Choroid plexus epithelial cell (primary cell): ENCODE measurements at regions not wholly inside any gene's neighbourhood (a gene's known extent, or its start where the extent isn't known, plus 50 kb on each side); places are given as distances from the start of the nearest gene placed in this dataset.

ENCODE experiments used
- DNase-seq: peaks from one replicate; pipeline ENCODE4 v3.0.0-alpha.2; 2010; ENCODE audit warnings: low read depth
- H3K4me3 ChIP-seq: 2 replicates; pipeline ENCODE4 v1.5.1; 2011; ENCODE audit warnings: low read depth, mild to moderate bottlenecking, control low read depth, low read length, moderate library complexity
- TF ChIP-seq, protein P1 (sequence below): conservative IDR thresholded peaks from 2 replicates; pipeline ENCODE4 v1.5.1; 2011; ENCODE audit warnings: low read depth, mild to moderate bottlenecking, control low read depth, inconsistent platforms, low read length, moderate library complexity

DNA sequence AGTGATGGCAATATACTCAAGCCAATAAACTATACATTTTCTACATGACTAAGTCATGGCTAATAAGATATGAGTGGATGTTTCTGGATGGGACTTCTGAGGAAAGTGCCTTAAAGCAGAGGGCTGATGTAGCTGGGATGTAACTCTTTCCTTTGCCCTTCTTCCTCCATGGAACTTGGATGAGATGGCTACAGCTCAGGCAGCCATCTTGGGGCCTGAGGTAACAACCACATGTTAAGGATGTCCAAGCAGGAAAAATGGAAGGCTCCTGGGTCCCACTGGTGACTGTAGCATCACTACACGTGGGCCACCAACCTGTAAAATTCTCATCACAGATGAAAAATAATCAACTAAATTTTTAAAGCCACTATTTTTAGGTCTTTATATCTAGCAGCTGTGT lies 54.4 kb upstream of the GRIP1 start:
- no peak for DNase-seq
- H3K4me3 ChIP-seq: no peak overlapping the region
- TF ChIP-seq, protein P1, sequence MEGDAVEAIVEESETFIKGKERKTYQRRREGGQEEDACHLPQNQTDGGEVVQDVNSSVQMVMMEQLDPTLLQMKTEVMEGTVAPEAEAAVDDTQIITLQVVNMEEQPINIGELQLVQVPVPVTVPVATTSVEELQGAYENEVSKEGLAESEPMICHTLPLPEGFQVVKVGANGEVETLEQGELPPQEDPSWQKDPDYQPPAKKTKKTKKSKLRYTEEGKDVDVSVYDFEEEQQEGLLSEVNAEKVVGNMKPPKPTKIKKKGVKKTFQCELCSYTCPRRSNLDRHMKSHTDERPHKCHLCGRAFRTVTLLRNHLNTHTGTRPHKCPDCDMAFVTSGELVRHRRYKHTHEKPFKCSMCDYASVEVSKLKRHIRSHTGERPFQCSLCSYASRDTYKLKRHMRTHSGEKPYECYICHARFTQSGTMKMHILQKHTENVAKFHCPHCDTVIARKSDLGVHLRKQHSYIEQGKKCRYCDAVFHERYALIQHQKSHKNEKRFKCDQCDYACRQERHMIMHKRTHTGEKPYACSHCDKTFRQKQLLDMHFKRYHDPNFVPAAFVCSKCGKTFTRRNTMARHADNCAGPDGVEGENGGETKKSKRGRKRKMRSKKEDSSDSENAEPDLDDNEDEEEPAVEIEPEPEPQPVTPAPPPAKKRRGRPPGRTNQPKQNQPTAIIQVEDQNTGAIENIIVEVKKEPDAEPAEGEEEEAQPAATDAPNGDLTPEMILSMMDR: no peak

DNA sequence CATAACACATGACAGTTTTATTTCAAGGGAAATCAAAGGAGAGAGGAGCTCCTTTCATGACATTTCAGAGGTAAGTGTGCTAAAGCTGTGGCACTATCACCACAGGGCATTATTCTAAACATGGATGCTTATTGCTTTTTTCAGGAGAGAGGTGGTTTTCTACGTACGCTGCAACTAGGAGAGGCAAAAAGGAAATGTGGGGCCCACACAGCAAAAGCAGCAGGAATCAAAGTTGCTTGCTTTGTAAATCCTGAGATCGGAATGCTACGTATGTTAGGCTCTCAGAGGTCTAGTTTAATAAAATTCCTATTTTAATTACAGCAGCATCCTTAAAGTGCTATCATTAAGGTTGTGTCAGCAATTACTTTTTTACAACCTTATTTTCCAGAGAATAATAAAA lies 55.0 kb upstream of the GRIP1 start:
- TF ChIP-seq, protein P1: no peak
- no peak for DNase-seq
- H3K4me3 ChIP-seq: no peak overlapping the region

DNA sequence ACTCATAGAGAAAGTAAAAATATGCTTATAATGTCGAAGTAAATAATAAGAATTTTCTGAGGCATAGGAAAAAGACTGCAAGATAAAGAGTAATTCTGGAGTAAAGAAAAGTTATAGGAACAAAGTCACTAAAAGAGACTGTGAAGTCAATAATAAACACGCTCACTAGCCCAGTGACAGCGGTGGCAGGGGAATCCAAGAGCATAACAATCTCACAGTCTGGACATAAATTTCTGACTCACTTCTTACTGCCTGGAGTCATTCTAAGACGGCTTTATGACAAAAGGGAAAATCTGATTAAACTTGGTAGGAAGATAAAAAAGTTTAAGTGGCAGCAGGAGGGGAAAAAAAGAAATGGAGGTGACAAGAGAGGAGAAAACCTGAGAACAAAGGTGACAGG lies 56.4 kb upstream of the GRIP1 start:
- TF ChIP-seq, protein P1: no peak
- H3K4me3 ChIP-seq: no peak overlapping the region
- no peak for DNase-seq

DNA sequence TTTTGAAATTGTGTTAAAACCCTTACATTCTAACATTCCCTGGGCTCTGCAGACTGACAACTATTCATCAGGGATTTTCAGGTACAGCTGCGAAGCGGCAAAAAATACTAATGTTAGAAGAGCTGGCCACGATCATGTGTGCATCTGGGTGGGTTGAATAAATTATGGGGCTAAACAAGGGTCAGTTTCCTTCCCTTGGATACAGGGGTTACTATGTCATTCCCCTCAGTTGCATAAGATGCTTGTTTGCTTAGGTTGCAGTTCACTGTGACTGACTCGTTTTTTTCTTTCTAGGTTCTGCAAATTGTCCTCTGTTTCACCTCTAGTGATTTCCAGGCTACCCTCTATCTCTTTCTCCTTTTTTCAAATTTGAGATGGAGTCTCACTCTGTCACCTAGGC lies 58.1 kb upstream of the GRIP1 start:
- TF ChIP-seq, protein P1: no peak
- no peak overlapping the region for H3K4me3 ChIP-seq
- DNase-seq: no peak

DNA sequence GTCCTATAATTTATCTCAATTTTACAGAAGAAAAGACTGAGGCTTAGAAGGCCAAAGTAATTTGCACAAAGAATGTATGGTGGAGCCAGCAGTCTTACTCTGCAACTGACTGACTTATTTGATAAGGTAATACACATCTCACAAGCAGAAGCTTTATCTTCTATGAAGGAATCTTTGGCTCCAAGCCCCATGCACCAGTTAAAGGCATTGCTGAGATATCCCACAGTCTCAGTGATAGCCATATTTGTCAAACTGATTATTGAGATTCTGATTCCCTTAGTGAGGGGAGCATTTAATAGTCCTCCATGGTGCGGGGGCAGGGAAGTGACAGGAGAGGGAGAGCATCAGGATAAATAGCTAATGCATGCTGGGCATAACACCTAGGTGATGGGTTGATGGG lies 60.4 kb upstream of the GRIP1 start:
- no peak overlapping the region for H3K4me3 ChIP-seq
- TF ChIP-seq, protein P1: no peak
- DNase-seq: no peak

DNA sequence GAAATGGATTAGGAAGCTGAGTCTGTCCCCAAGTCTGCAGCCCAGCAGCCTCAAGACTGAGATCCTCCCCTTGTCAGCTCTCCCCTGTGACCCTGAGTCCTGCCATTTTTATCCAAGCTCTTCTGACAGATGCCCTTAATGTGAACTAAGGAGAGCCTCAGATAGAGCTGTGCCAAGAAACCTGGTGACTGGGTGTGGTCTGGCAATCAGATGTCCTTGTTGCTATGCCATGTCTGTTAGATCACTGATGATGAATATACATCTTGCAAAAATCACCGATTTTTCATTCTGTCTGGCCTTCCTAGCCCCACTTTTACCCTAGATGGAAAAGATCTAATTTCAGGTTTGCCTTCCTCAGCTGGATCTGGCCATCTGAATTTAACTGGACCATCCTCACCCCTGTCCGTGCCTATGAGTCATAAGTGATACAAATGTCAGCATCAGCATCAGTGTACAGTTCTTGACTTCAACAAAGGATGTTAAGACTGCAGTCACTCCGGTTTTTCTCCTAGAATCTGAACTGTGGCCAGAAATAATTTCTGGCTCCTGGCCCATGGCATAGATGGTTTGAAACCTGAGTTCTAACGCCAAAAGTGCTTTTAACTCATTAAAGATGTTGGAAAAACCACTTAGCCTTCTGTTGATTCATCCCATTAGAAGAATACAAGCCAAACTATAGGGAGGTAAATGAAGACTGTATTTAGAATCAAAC lies 61.2 kb upstream of the GRIP1 start:
- DNase-seq: no peak
- TF ChIP-seq, protein P1: no peak
- H3K4me3 ChIP-seq: no peak overlapping the region

DNA sequence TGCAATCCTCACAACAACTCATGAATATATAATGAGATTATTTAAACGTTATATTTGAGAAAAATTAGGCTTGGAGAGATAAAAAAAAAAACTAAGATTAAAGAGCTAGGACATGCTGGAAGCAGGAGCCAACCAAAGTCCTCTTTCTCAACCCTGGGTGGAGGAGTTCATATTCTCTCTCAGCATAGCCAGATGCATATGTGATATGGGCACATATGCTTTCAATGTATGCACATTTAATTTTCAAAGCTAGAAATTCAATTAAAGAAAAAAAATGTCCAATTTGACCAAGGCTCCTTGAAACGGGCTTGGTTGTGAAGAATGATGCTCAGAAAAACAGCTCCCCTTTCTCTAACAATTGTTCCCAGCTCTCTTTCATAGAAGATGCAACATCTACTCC lies 61.9 kb upstream of the GRIP1 start:
- DNase-seq: no peak
- no peak overlapping the region for H3K4me3 ChIP-seq

More for the DNA sequence above, 61.9 kb upstream of the GRIP1 start:
- TF ChIP-seq, protein P1: no peak
